GM10266 (cell line): ENCODE measurements at regions not wholly inside any gene's neighbourhood (a gene's known extent, or its start where the extent isn't known, plus 50 kb on each side); places are given as distances from the start of the nearest gene placed in this dataset.

Source experiments
- DNase-seq: peaks from one replicate; pipeline ENCODE4 v3.0.0; 2012; ENCODE audit errors: extremely low spot score
- CTCF ChIP-seq: IDR thresholded peaks from 2 replicates; pipeline ENCODE4 v1.5.1; 2012; ENCODE audit warnings: mild to moderate bottlenecking, low read depth; ENCODE audit not compliant: control insufficient read depth, insufficient read depth; ENCODE audit errors: missing control alignments

DNA sequence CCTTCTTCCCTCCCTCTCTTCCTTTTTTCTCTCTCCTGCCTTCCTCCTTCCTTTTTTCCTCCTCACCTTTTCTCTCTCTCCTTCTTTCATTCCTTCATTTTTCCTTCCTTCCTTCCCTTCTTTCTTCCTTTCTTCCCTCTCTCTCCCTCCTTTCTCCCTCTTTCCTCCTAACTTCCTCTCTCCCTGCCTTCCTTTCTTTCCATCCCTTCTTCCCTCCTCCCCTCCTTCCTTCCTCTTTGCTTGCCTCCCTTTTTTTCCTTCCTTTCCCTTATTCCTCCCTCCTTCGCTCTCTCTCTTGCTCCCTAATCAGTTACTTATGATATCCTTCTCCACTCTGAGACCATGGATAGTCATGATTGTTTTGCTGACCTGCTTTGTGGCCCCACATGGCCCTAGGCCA, 56.7 kb upstream of the PUDP start:
- no peak for DNase-seq
- no peak for TF ChIP-seq CTCF

GRCh38 chrX:7202206-7202605, 54.3 kb upstream of the PUDP start:
- no peak for TF ChIP-seq CTCF
- no peak for DNase-seq

- no peak for TF ChIP-seq CTCF
- no peak for DNase-seq
Observed at GRCh38 chrX:7201496-7201895, 53.5 kb upstream of the PUDP start.

DNA sequence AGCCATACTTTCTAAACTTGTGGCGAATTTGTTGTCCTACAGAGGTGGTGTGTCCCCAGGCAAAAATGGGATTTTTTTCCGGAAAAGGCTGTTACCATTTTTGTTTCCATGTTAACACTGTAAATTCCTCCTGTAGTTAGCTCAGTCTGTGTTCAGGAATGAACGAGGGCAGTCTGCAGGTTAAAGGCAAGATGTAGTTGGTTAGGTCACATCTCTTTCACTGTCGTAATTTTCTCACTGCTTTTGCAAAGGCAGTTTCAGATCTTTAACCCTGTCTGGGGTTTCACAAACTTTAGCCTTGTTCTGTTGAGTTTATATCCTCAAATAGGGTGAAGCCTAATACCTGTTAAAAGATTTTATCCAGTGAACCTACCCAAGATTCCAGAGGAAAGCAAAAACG, 50.5 kb upstream of the PUDP start:
- no peak for TF ChIP-seq CTCF
- no peak for DNase-seq
